H1 (cell line): ENCODE measurements at regions not wholly inside any gene's neighbourhood (a gene's known extent, or its start where the extent isn't known, plus 50 kb on each side); places are given as distances from the start of the nearest gene placed in this dataset.

Experiments used
- ATF2 ChIP-seq: IDR thresholded peaks from 2 replicates; pipeline ENCODE4 v1.6.1; 2012; ENCODE audit warnings: low read length, inconsistent platforms
- BACH1 ChIP-seq: IDR thresholded peaks from 2 replicates; pipeline ENCODE4 v1.6.1; 2012; ENCODE audit warnings: low read length, improper control_type of control experiment
- JUN ChIP-seq: IDR thresholded peaks from 2 replicates; pipeline ENCODE4 v1.6.1; 2011; ENCODE audit warnings: low read depth, mild to moderate bottlenecking, improper control_type of control experiment, low read length
- KDM4A ChIP-seq: IDR thresholded peaks from one replicate; pipeline ENCODE4 v1.7.1; 2012; ENCODE audit warnings: low read depth, mild to moderate bottlenecking, moderate library complexity, low read length, inconsistent platforms; ENCODE audit not compliant: severe bottlenecking
- RAD21 ChIP-seq, 2 experiments: IDR thresholded peaks in 1 of 2; conservative IDR thresholded peaks in 1 of 2; 2 replicates each; pipeline ENCODE4 v1.6.1; 2011; ENCODE audit warnings: low read depth in 2 of 2, low read length in 2 of 2, improper control_type of control experiment in 1 of 2, inconsistent platforms in 1 of 2, mild to moderate bottlenecking in 1 of 2, moderate library complexity in 1 of 2

DNA sequence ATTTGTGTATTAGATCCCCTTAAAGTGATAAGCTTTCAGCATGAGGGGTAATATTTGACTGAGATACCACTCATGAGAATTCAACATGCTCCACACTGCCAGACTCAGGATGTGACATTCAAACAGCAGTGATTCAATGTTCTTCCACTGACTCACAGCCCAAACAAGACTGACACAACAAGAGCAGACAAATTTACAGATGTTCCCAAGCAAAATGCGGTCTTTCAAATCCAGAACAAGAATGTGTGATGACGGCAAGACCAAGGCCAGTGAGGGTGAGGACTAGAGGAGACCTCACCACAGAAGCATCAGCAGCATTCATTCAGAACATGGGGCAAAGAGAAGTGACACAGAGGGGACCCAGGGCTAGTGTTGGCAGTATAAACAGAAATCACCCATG lies 99.3 kb upstream of the GRIA3 start (continued):
- TF ChIP-seq ATF2 = no peak
- no peak for TF ChIP-seq BACH1
- TF ChIP-seq JUN = no peak
- TF ChIP-seq KDM4A = no peak
- TF ChIP-seq RAD21 (IDR thresholded peaks at IDR 0.05 in 1 of 2, conservative IDR thresholded peaks at IDR 0.05 in 1 of 2; ENCODE audit: low read depth in 2 of 2, low read length in 2 of 2) = no peak
